Liver (tissue), 8 donors: ENCODE measurements at regions not wholly inside any gene's neighbourhood (a gene's known extent, or its start where the extent isn't known, plus 50 kb on each side); places are given as distances from the start of the nearest gene placed in this dataset.

ENCODE experiments used
- DNase-seq: peaks from one replicate; pipeline ENCODE4 v3.0.0-alpha.2; 2017; ENCODE audit warnings: low spot score
- H3K27ac ChIP-seq, 2 donors: one replicate each; pipeline ENCODE4 v1.7.0; 2013; ENCODE audit warnings: inconsistent platforms in 2 of 2, low read length in 2 of 2, control low read depth in 1 of 2, low read depth in 1 of 2, mild to moderate bottlenecking in 1 of 2
- H3K27me3 ChIP-seq, 4 donors: one replicate each; pipeline versions ENCODE4 v1.6.1 to v1.7.0; 2013; ENCODE audit warnings: low read length in 3 of 4, inconsistent platforms in 1 of 4, mild to moderate bottlenecking in 1 of 4, moderate library complexity in 1 of 4; ENCODE audit not compliant: control insufficient read depth in 4 of 4, insufficient read depth in 4 of 4
- H3K36me3 ChIP-seq, 4 donors: one replicate each; pipeline versions ENCODE4 v1.6.1 to v1.7.0; 2013; ENCODE audit warnings: low read length in 3 of 4, mild to moderate bottlenecking in 3 of 4, low read depth in 1 of 4, moderate library complexity in 1 of 4; ENCODE audit not compliant: control insufficient read depth in 4 of 4, insufficient read depth in 3 of 4
- H3K4me1 ChIP-seq, 4 donors: one replicate each; pipeline versions ENCODE4 v1.6.1 to v1.7.0; 2013; ENCODE audit warnings: low read length in 3 of 4, mild to moderate bottlenecking in 3 of 4, moderate library complexity in 1 of 4; ENCODE audit not compliant: control insufficient read depth in 4 of 4, insufficient read depth in 4 of 4
- H3K4me3 ChIP-seq, 3 donors: one replicate each; pipeline versions ENCODE4 v1.6.1 to v1.7.0; 2013; ENCODE audit warnings: low read length in 3 of 3, control low read depth in 1 of 3, low read depth in 1 of 3, mild to moderate bottlenecking in 1 of 3
- H3K9ac ChIP-seq, 2 donors: one replicate each; pipeline ENCODE4 v1.7.0; 2013; ENCODE audit warnings: low read length in 2 of 2, mild to moderate bottlenecking in 2 of 2, moderate library complexity in 2 of 2, control low read depth in 1 of 2, low read depth in 1 of 2
- H3K9me3 ChIP-seq, 4 donors: one replicate each; pipeline versions ENCODE4 v1.6.1 to v1.7.0; 2013; ENCODE audit warnings: low read length in 3 of 4; ENCODE audit not compliant: control insufficient read depth in 4 of 4
- CTCF ChIP-seq: fragments of 150-350 bp; IDR thresholded peaks from 2 replicates; pipeline ENCODE4 v1.5.1; 2017; ENCODE audit warnings: improper control_type of control experiment, low read depth, low read length; ENCODE audit not compliant: missing input control
- EGR1 ChIP-seq, 2 donors: IDR thresholded peaks; 2 replicates each; pipeline ENCODE4 v1.6.1; 2016 to 2018; ENCODE audit warnings: antibody characterized with exemption in 2 of 2, low read depth in 2 of 2
- FOXA1 ChIP-seq: IDR thresholded peaks from 2 replicates; pipeline ENCODE4 v1.6.1; 2016; ENCODE audit warnings: antibody characterized with exemption
- HNF4G ChIP-seq: IDR thresholded peaks from 2 replicates; pipeline ENCODE4 v1.6.1; 2016; ENCODE audit warnings: antibody characterized with exemption
- JUND ChIP-seq, 2 donors: IDR thresholded peaks; 2 replicates each; pipeline ENCODE4 v1.6.1; 2016; ENCODE audit warnings: antibody characterized with exemption in 2 of 2
- MAX ChIP-seq: IDR thresholded peaks from 2 replicates; pipeline ENCODE4 v1.6.1; 2016; ENCODE audit warnings: antibody characterized with exemption
- NR2F2 ChIP-seq: IDR thresholded peaks from 2 replicates; pipeline ENCODE4 v1.6.1; 2016; ENCODE audit warnings: antibody characterized with exemption
- RAD21 ChIP-seq, 2 donors: IDR thresholded peaks; 2 replicates each; pipeline ENCODE4 v1.6.1; 2016; ENCODE audit warnings: antibody characterized with exemption in 2 of 2, mild to moderate bottlenecking in 2 of 2
- REST ChIP-seq: IDR thresholded peaks from 2 replicates; pipeline ENCODE4 v1.6.1; 2016; ENCODE audit warnings: antibody characterized with exemption, mild to moderate bottlenecking
- SP1 ChIP-seq: IDR thresholded peaks from 2 replicates; pipeline ENCODE4 v1.6.1; 2018; ENCODE audit warnings: antibody characterized with exemption, mild to moderate bottlenecking
- TAF1 ChIP-seq: conservative IDR thresholded peaks from 2 replicates; pipeline ENCODE4 v1.6.1; 2016; ENCODE audit warnings: antibody characterized with exemption, mild to moderate bottlenecking
- ZBTB33 ChIP-seq: IDR thresholded peaks from 2 replicates; pipeline ENCODE4 v1.6.1; 2016; ENCODE audit warnings: antibody characterized with exemption
- WGBS: extraction: QIAGEN DNeasy Blood & Tissue Kit; methylation state at CpG from one replicate; pipeline ENCODE4 v1.1.7; 2013; 5-methylcytosine and 5-hydroxymethylcytosine counted together
- donor health status: healthy.
- donor health status: healthy.
- donor health status: healthy.
- donor health status: healthy.
- donor health status: healthy.

- Histone ChIP-seq H3K4me3 (no peak overlapping the region), H3K4me1 (no peaks in the 10 kb centered on the region), H3K36me3 (no peaks in the 10 kb centered on the region), H3K27me3 (no peaks in the 10 kb centered on the region), H3K27ac (no peak overlapping the region), H3K9ac (no peak overlapping the region), H3K9me3 (no peaks in the 10 kb centered on the region)
- no peak for DNase-seq
- TF ChIP-seq REST (no peak), RAD21 (IDR thresholded peaks at IDR 0.05) (no peak), SP1 (no peak), FOXA1 (no peak), JUND (IDR thresholded peaks at IDR 0.05) (no peak), NR2F2 (no peak), CTCF (no peak), TAF1 (no peak), EGR1 (IDR thresholded peaks at IDR 0.05; ENCODE audit: low read depth in 2 of 2) (no peak)
- WGBS: 91% methylated on average over 1 of the region's 1 CpG
These were observed 82.0 kb upstream of the RGS1 start for GRCh38 chr1:192493584-192493983.

GRCh38 chr1:192496369-192497056 is 79.1 kb upstream of the RGS1 start:
- no peak for TF ChIP-seq MAX
- no peak for TF ChIP-seq EGR1 (IDR thresholded peaks at IDR 0.05; ENCODE audit: low read depth in 2 of 2)
- TF ChIP-seq ZBTB33: no peak
- TF ChIP-seq HNF4G: no peak
- no peak overlapping the region for H3K9ac ChIP-seq
- no peaks in the 10 kb centered on the region for H3K27me3 ChIP-seq
- 89% methylated on average over 3 of the region's 3 CpGs for WGBS
- no peaks in the 10 kb centered on the region for H3K4me1 ChIP-seq
- H3K27ac ChIP-seq: no peak overlapping the region
- H3K9me3 ChIP-seq: no peaks in the 10 kb centered on the region
- no peak for DNase-seq
- no peak overlapping the region for H3K4me3 ChIP-seq
- no peaks in the 10 kb centered on the region for H3K36me3 ChIP-seq
